ENCODE measurements at regions not wholly inside any gene's neighbourhood (a gene's known extent, or its start where the extent isn't known, plus 50 kb on each side); places are given as distances from the start of the nearest gene placed in this dataset.
"Not testable (repeated sequence)": the region's sequence is repeated elsewhere in the genome, so short reads cannot be mapped to it uniquely, and the experiment has no call there.

DNA sequence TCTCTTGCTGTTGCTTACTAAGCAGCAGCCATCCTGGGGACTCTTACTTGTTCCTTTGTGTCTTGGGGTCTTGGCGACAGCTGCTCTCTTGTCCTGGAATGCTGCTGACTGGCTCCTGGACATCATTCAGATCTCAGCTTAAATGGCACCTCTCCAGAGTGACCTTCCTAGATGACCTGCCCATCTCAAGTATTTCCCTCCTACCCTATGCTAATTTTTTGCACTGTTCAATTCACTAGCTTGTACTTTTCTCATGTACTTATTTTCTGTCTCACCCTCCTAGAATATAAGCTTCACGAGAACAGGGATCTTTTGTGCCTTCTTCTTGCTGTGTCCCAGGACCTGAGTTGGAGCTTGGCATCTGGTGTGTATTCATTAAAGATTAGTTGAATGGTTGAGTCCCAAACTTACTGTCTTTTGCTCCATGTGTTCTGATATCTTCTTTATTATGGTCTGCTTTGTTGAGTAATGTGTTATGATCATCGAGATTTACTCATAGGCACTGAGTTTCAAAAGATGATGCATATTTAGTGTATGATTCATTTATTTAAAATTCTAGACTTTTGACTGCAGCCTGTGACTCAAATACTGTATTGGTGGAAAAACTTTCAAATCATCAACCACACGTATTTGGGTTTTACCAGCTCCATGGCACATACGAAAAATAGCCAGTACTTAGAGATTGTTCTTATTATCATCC, 302.1 kb upstream of the PLGLB2 start:
- TF ChIP-seq, protein P1, sequence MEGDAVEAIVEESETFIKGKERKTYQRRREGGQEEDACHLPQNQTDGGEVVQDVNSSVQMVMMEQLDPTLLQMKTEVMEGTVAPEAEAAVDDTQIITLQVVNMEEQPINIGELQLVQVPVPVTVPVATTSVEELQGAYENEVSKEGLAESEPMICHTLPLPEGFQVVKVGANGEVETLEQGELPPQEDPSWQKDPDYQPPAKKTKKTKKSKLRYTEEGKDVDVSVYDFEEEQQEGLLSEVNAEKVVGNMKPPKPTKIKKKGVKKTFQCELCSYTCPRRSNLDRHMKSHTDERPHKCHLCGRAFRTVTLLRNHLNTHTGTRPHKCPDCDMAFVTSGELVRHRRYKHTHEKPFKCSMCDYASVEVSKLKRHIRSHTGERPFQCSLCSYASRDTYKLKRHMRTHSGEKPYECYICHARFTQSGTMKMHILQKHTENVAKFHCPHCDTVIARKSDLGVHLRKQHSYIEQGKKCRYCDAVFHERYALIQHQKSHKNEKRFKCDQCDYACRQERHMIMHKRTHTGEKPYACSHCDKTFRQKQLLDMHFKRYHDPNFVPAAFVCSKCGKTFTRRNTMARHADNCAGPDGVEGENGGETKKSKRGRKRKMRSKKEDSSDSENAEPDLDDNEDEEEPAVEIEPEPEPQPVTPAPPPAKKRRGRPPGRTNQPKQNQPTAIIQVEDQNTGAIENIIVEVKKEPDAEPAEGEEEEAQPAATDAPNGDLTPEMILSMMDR (conservative IDR thresholded peaks at IDR 0.05; ENCODE audit: low read depth, low read length): not testable (repeated sequence)
- not testable (repeated sequence) for TF ChIP-seq EZH2 (IDR thresholded peaks at IDR 0.05; ENCODE audit: low read length, unreplicated experiment)

Measured in PC-3 (cell line).